GM12878 (cell line): ENCODE measurements at regions not wholly inside any gene's neighbourhood (a gene's known extent, or its start where the extent isn't known, plus 50 kb on each side); places are given as distances from the start of the nearest gene placed in this dataset.

ENCODE experiments used
- ATAC-seq: fragments of 200-7000 bp; cut with Tn5 transposase; 3 replicates; pipeline ENCODE4 v1.9.1; 2020; ENCODE audit warnings: mild to moderate bottlenecking, moderate library complexity
- BruUV-seq: library from RNA; stranded (reverse); fragments of 400-500 nt; replicated peaks from 2 replicates; lab custom pipeline; 2021; lab: Mats Ljungman, UMichigan
- CTCF ChIA-PET: fragments of 300-600 bp; sonication (Branson Sonifier 250); formaldehyde crosslinking; extraction: SDS; loops from one replicate; lab custom pipeline; 2021; ENCODE audit warnings: inconsistent platforms; lab: Yijun Ruan, JAX
- POLR2A ChIA-PET: fragments of 350-600 bp; formaldehyde crosslinking; extraction: SDS; loops from one replicate; lab custom pipeline; 2021; ENCODE audit warnings: inconsistent platforms; lab: Charles Lee
- RAD21 ChIA-PET: fragments of 300-600 bp; sonication (Branson Sonifier 250); formaldehyde crosslinking; loops from one replicate; lab custom pipeline; 2023; ENCODE audit warnings: antibody characterized with exemption; ENCODE audit not compliant: unreplicated experiment; lab: Charles Lee
- SMC1A ChIA-PET: fragments of 300-600 bp; sonication (Branson Sonifier 250); formaldehyde crosslinking; loops from one replicate; lab custom pipeline; 2023; ENCODE audit not compliant: unreplicated experiment, uncharacterized antibody; lab: Charles Lee
- DNase-seq: peaks from one replicate; pipeline ENCODE4 v3.0.0-alpha.2; 2011; ENCODE audit warnings: low read depth, low spot score
- FAIRE-seq: peaks from 3 replicates; lab custom pipeline; 2011; peaks lifted over from hg19 to GRCh38; lab: Jason Lieb, UNC
- H2AFZ ChIP-seq: 2 replicates; pipeline ENCODE4 v1.6.0; 2011; ENCODE audit warnings: low read depth, low read length, control low read depth; ENCODE audit not compliant: control insufficient read depth
- H3K27ac ChIP-seq: 2 replicates; pipeline ENCODE4 v1.5.1; 2011; ENCODE audit warnings: control low read depth; ENCODE audit not compliant: control insufficient read depth, insufficient read depth
- H3K27me3 ChIP-seq, 2 experiments: replicated peaks in 1 of 2; 2 replicates each; pipeline versions ENCODE4 v1.6.0 to v1.6.1; 2011; ENCODE audit warnings: low read length in 1 of 2; ENCODE audit not compliant: control insufficient read depth in 2 of 2, insufficient read depth in 2 of 2
- H3K36me3 ChIP-seq, 2 experiments: 2 replicates each; pipeline ENCODE4 v1.5.1; 2011; ENCODE audit warnings: low read length in 1 of 2; ENCODE audit not compliant: control insufficient read depth in 2 of 2, insufficient read depth in 2 of 2
- H3K4me1 ChIP-seq: 2 replicates; pipeline ENCODE4 v1.6.1; 2011; ENCODE audit warnings: mild to moderate bottlenecking, low read length, moderate library complexity, mixed read lengths; ENCODE audit not compliant: control insufficient read depth, insufficient read depth
- H3K4me2 ChIP-seq: 2 replicates; pipeline ENCODE4 v1.6.0; 2011; ENCODE audit warnings: control low read depth; ENCODE audit not compliant: control insufficient read depth, insufficient read depth
- H3K4me3 ChIP-seq: fragments of 200-600 bp; sonication (generic); 2 replicates; pipeline ENCODE4 v1.5.1; 2016
- H3K79me2 ChIP-seq: 2 replicates; pipeline ENCODE4 v1.6.0; 2011; ENCODE audit warnings: low read length; ENCODE audit not compliant: control insufficient read depth, insufficient read depth
- H3K9ac ChIP-seq: 2 replicates; pipeline ENCODE4 v1.8.0; 2011; ENCODE audit warnings: low read length, control low read depth, mixed read lengths; ENCODE audit not compliant: control insufficient read depth, insufficient read depth
- H3K9me3 ChIP-seq: replicated peaks from 3 replicates; pipeline ENCODE4 v1.5.1; 2011; ENCODE audit warnings: mild to moderate bottlenecking, low read length; ENCODE audit not compliant: control insufficient read depth, insufficient read depth
- H4K20me1 ChIP-seq: 2 replicates; pipeline ENCODE4 v1.6.0; 2011; ENCODE audit not compliant: control insufficient read depth, insufficient read depth
- EP300 ChIP-seq, 2 experiments: fragments of 150-350 bp in 1 of 2; IDR thresholded peaks; 2 replicates each; pipeline ENCODE4 v1.6.1; 2011 to 2012; ENCODE audit warnings: low read depth in 2 of 2, low read length in 2 of 2, borderline replicate concordance in 1 of 2, improper control_type of control experiment in 1 of 2, inconsistent platforms in 1 of 2; ENCODE audit not compliant: control insufficient read depth in 1 of 2
- GABPA ChIP-seq: IDR thresholded peaks from 2 replicates; pipeline ENCODE4 v1.6.1; 2014; ENCODE audit warnings: antibody characterized with exemption, low read depth, mild to moderate bottlenecking, inconsistent platforms
- MYC ChIP-seq: IDR thresholded peaks from 2 replicates; pipeline ENCODE4 v1.6.1; 2011; ENCODE audit warnings: mild to moderate bottlenecking, low read length, moderate library complexity, inconsistent platforms; ENCODE audit not compliant: insufficient read depth, insufficient replicate concordance, insufficient read length, severe bottlenecking
- POLR2A ChIP-seq: IDR thresholded peaks from 2 replicates; pipeline ENCODE4 v1.6.1; 2011; ENCODE audit warnings: low read depth, mild to moderate bottlenecking, low read length
- RAD51 ChIP-seq: fragments of 450-650 bp; IDR thresholded peaks from 2 replicates; pipeline ENCODE4 v1.6.1; 2016; ENCODE audit warnings: moderate library complexity, mild to moderate bottlenecking, inconsistent platforms
- RFX5 ChIP-seq: IDR thresholded peaks from 2 replicates; pipeline ENCODE4 v1.6.1; 2011; ENCODE audit warnings: low read depth, low read length, improper control_type of control experiment
- SMC3 ChIP-seq: IDR thresholded peaks from 2 replicates; pipeline ENCODE4 v1.6.1; 2011; ENCODE audit warnings: low read length, improper control_type of control experiment, borderline replicate concordance
- SUZ12 ChIP-seq: fragments of 200-600 bp; sonication (generic); IDR thresholded peaks from one replicate; pipeline ENCODE4 v1.6.1; 2018; ENCODE audit warnings: antibody characterized with exemption, mild to moderate bottlenecking; ENCODE audit not compliant: unreplicated experiment
- TCF7 ChIP-seq: IDR thresholded peaks from 2 replicates; pipeline ENCODE4 v1.6.1; 2014; ENCODE audit warnings: antibody characterized with exemption, borderline replicate concordance
- ZNF217 ChIP-seq: fragments of 450-650 bp; IDR thresholded peaks from 2 replicates; pipeline ENCODE4 v1.6.1; 2017; ENCODE audit warnings: antibody characterized with exemption, mild to moderate bottlenecking
- ZNF24 ChIP-seq: fragments of 450-650 bp; IDR thresholded peaks from 2 replicates; pipeline ENCODE4 v1.6.1; 2017; ENCODE audit warnings: antibody characterized with exemption, mild to moderate bottlenecking
- WGBS: methylation state at CpG from one replicate; pipeline ENCODE4 v1.1.6; 2016; ENCODE audit warnings: low lambda C conversion rate; ENCODE audit not compliant: insufficient replicate concordance, insufficient coverage; ENCODE audit errors: missing lambda C conversion rate; 5-methylcytosine and 5-hydroxymethylcytosine counted together
- in situ Hi-C: fragments of 300-500 bp; cut with MboI; formaldehyde crosslinking; loops from 9 replicates; pipeline ENCODE4 v1.14.3; 2018; ENCODE audit warnings: mixed read lengths
- intact Hi-C: fragments of 100-400 bp; cut with micrococcal nuclease; formaldehyde crosslinking; loops from one replicate; pipeline ENCODE4 v1.14.2; 2022; ENCODE audit not compliant: unreplicated experiment
- TF ChIP-seq, protein P1 (sequence below): fragments of 150-350 bp; IDR thresholded peaks from 2 replicates; pipeline ENCODE4 v1.6.1; 2014; ENCODE audit warnings: mild to moderate bottlenecking, low read depth, low read length
- TF ChIP-seq, protein P2 (sequence below): IDR thresholded peaks from 2 replicates; pipeline ENCODE4 v1.6.1; 2012; ENCODE audit warnings: low read length, inconsistent platforms
- TF ChIP-seq, protein P3 (sequence below): IDR thresholded peaks from 2 replicates; pipeline ENCODE4 v1.6.1; 2012; ENCODE audit warnings: low read depth, low read length, improper control_type of control experiment

DNA sequence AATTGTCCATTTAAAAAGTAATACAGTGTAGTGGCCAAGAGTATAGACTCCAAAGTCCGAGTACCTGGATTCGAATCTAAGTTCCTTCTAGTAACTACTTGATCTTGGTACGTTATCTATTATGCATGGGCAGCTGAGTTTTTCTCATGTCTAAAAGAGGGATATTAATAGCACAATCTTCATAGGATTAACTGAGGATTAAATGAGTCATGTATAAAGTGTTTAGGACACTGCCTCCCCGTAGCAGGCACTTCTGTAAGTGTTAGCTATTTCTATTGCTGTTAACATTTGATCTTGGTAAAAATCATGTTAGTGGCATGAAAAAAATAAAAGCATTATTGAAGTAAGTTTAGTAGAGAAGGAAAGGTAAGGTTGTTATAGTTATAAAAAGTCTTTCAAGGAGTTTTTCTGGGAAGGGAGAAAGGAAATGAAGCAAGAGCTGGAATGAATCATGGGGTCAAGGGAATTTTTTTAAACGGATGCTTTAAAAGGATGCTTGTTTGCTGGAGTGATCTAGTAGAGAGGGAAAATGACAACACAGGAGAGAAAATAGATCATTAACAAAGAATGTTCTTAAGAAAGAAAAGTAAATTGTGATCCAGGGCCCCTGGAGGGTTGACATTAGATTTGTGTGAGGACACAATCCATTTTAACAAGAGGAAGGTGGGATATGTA, 502.2 kb upstream of the USP15 start:
- Histone ChIP-seq H4K20me1 (no peaks in the 10 kb centered on the region), H3K4me2 (no peak overlapping the region), H3K27me3 (no peaks in the 10 kb centered on the region), H3K9ac (no peak overlapping the region), H2AFZ (no peak overlapping the region), H3K79me2 (no peaks in the 10 kb centered on the region), H3K4me3 (no peak overlapping the region), H3K36me3 (no peaks in the 10 kb centered on the region), H3K9me3 (no peaks in the 10 kb centered on the region), H3K4me1 (no peaks in the 10 kb centered on the region), H3K27ac (no peak overlapping the region)
- CTCF ChIA-PET, result no interaction called here
- no peak for TF ChIP-seq ZNF24
- no peak for TF ChIP-seq RAD51
- no peak for TF ChIP-seq MYC
- TF ChIP-seq, protein P1, sequence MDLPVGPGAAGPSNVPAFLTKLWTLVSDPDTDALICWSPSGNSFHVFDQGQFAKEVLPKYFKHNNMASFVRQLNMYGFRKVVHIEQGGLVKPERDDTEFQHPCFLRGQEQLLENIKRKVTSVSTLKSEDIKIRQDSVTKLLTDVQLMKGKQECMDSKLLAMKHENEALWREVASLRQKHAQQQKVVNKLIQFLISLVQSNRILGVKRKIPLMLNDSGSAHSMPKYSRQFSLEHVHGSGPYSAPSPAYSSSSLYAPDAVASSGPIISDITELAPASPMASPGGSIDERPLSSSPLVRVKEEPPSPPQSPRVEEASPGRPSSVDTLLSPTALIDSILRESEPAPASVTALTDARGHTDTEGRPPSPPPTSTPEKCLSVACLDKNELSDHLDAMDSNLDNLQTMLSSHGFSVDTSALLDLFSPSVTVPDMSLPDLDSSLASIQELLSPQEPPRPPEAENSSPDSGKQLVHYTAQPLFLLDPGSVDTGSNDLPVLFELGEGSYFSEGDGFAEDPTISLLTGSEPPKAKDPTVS, result no peak
- no peak for TF ChIP-seq POLR2A
- no peak for TF ChIP-seq EP300 (IDR thresholded peaks at IDR 0.05; ENCODE audit: borderline replicate concordance in 1 of 2, control insufficient read depth in 1 of 2, low read depth in 2 of 2, low read length in 2 of 2)
- no peak for TF ChIP-seq GABPA
- TF ChIP-seq, protein P2, sequence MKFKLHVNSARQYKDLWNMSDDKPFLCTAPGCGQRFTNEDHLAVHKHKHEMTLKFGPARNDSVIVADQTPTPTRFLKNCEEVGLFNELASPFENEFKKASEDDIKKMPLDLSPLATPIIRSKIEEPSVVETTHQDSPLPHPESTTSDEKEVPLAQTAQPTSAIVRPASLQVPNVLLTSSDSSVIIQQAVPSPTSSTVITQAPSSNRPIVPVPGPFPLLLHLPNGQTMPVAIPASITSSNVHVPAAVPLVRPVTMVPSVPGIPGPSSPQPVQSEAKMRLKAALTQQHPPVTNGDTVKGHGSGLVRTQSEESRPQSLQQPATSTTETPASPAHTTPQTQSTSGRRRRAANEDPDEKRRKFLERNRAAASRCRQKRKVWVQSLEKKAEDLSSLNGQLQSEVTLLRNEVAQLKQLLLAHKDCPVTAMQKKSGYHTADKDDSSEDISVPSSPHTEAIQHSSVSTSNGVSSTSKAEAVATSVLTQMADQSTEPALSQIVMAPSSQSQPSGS, result no peak
- TF ChIP-seq RFX5, result no peak
- TF ChIP-seq, protein P3, sequence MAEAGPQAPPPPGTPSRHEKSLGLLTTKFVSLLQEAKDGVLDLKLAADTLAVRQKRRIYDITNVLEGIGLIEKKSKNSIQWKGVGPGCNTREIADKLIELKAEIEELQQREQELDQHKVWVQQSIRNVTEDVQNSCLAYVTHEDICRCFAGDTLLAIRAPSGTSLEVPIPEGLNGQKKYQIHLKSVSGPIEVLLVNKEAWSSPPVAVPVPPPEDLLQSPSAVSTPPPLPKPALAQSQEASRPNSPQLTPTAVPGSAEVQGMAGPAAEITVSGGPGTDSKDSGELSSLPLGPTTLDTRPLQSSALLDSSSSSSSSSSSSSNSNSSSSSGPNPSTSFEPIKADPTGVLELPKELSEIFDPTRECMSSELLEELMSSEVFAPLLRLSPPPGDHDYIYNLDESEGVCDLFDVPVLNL, result no peak
- no peak for TF ChIP-seq SUZ12
- no peak for TF ChIP-seq TCF7
- TF ChIP-seq ZNF217, result no peak
- TF ChIP-seq SMC3, result no peak
- POLR2A ChIA-PET, result no interaction called here
- intact Hi-C loops, result no loop called here
- ATAC-seq (no peak), DNase-seq (no peak), FAIRE-seq (no peak)
- BruUV-seq, result no TSS peak
- SMC1A ChIA-PET, result interaction anchor here (0.6 kb wide), 1 partner anchor 453 kb away, joined by 3 read pairs; no protein-coding TSS in a partner anchor
- RAD21 ChIA-PET, result no interaction called here
- in situ Hi-C loops, result no loop called here
- 33% methylated on average over 5 of the region's 5 CpGs for WGBS
